ENCODE measurements at regions not wholly inside any gene's neighbourhood (a gene's known extent, or its start where the extent isn't known, plus 50 kb on each side); places are given as distances from the start of the nearest gene placed in this dataset.

- TF ChIP-seq CTCF (conservative IDR thresholded peaks at IDR 0.05) (no peak), EZH2 (IDR thresholded peaks at IDR 0.05; ENCODE audit: low read depth) (no peak)
Measured at GRCh38 chrX:111008126-111008525, 87.9 kb upstream of the PAK3 start.

Data from PC-9 (cell line).